Kidney (tissue), 13 donors: ENCODE measurements at regions not wholly inside any gene's neighbourhood (a gene's known extent, or its start where the extent isn't known, plus 50 kb on each side); places are given as distances from the start of the nearest gene placed in this dataset.

ENCODE experiments used
- DNase-seq, 5 donors: peaks; one replicate each; pipeline ENCODE4 v3.0.0-alpha.2; 2013 to 2020
- FAIRE-seq: peaks from 2 replicates; lab custom pipeline; 2012; peaks lifted over from hg19 to GRCh38; lab: Jason Lieb, UNC
- H3K27ac ChIP-seq, 2 donors: one replicate each; pipeline ENCODE4 v1.7.0; 2013; ENCODE audit warnings: low read depth in 2 of 2, low read length in 2 of 2, inconsistent platforms in 1 of 2
- H3K27me3 ChIP-seq: one replicate; pipeline ENCODE4 v1.7.1; 2013; ENCODE audit warnings: low read length, inconsistent platforms; ENCODE audit not compliant: control insufficient read depth, insufficient read depth
- H3K36me3 ChIP-seq, 3 donors: one replicate each; pipeline versions ENCODE4 v1.7.0 to v1.7.1; 2013; ENCODE audit warnings: low read length in 3 of 3, control low read depth in 1 of 3, inconsistent platforms in 1 of 3; ENCODE audit not compliant: insufficient read depth in 3 of 3, control insufficient read depth in 2 of 3
- H3K4me1 ChIP-seq, 3 donors: one replicate each; pipeline versions ENCODE4 v1.7.0 to v1.7.1; 2013; ENCODE audit warnings: low read length in 3 of 3, inconsistent platforms in 1 of 3, low read depth in 1 of 3; ENCODE audit not compliant: control insufficient read depth in 2 of 3, insufficient read depth in 2 of 3
- H3K4me3 ChIP-seq, 3 donors: one replicate each; pipeline versions ENCODE4 v1.7.0 to v1.8.1; 2013; ENCODE audit warnings: low read length in 3 of 3, control low read depth in 1 of 3, inconsistent platforms in 1 of 3
- H3K9ac ChIP-seq, 3 donors: one replicate each; pipeline versions ENCODE4 v1.7.0 to v1.7.1; 2013; ENCODE audit warnings: low read length in 3 of 3, control low read depth in 1 of 3, inconsistent platforms in 1 of 3
- H3K9me3 ChIP-seq, 3 donors: one replicate each; pipeline versions ENCODE4 v1.7.0 to v1.7.1; 2013; ENCODE audit warnings: low read length in 3 of 3, control low read depth in 1 of 3, inconsistent platforms in 1 of 3; ENCODE audit not compliant: control insufficient read depth in 2 of 3, insufficient read depth in 1 of 3
- CTCF ChIP-seq: IDR thresholded peaks from 3 replicates; pipeline ENCODE4 v1.5.1; 2012; ENCODE audit warnings: mild to moderate bottlenecking, moderate library complexity, borderline replicate concordance; ENCODE audit not compliant: insufficient read depth; ENCODE audit errors: extremely low read depth
- intact Hi-C: fragments of 100-400 bp; cut with DNase I; formaldehyde crosslinking; loops from one replicate; pipeline ENCODE4 v1.11.1; 2022
- donor health status: control.
- donor health status: control.
- donor health status: control.
- donor health status: control.
- donor health status: control.
- donor health status: DM: yes; HTN: yes; CAD: no.
- donor health status: Normal renal cell carcinoma (clear cell type).

- DNase-seq (peak in 2 of 5 donors; percentile 16 to 44), FAIRE-seq (no peak)
- Histone ChIP-seq H3K4me1 (no peaks in the 10 kb centered on the region), H3K27me3 (no peaks in the 10 kb centered on the region), H3K36me3 (no peaks in the 10 kb centered on the region), H3K27ac (no peak overlapping the region), H3K9me3 (no peaks in the 10 kb centered on the region), H3K9ac (no peak overlapping the region), H3K4me3 (no peak overlapping the region)
- intact Hi-C loops, result no loop called here
- TF ChIP-seq CTCF, result no peak
These were observed 143.9 kb upstream of the NAV3 start for GRCh38 chr12:77686760-77687159.

- H3K9ac ChIP-seq, result no peak overlapping the region
- intact Hi-C loops, result no loop called here
- no peaks in the 10 kb centered on the region for H3K9me3 ChIP-seq
- H3K4me3 ChIP-seq, result no peak overlapping the region
- no peak for DNase-seq
- H3K36me3 ChIP-seq, result no peaks in the 10 kb centered on the region
- H3K27me3 ChIP-seq, result no peaks in the 10 kb centered on the region
- H3K27ac ChIP-seq, result no peak overlapping the region
- FAIRE-seq, result no peak
- no peaks in the 10 kb centered on the region for H3K4me1 ChIP-seq
- no peak for TF ChIP-seq CTCF
These were observed 144.8 kb upstream of the NAV3 start for GRCh38 chr12:77685901-77686300.

- Histone ChIP-seq H3K4me3 (no peak overlapping the region), H3K27me3 (no peaks in the 10 kb centered on the region), H3K9me3 (no peaks in the 10 kb centered on the region), H3K9ac (no peak overlapping the region), H3K36me3 (no peaks in the 10 kb centered on the region), H3K4me1 (no peaks in the 10 kb centered on the region), H3K27ac (no peak overlapping the region)
- intact Hi-C loops, result no loop called here
- peak in 4 of 5 donors; percentile 62 to 90 (median 78) for DNase-seq
- FAIRE-seq, result peak; percentile 35
- peak; percentile 64 for TF ChIP-seq CTCF
These were observed 145.6 kb upstream of the NAV3 start for GRCh38 chr12:77685112-77685511.

- Histone ChIP-seq H3K4me3 (no peak overlapping the region), H3K9me3 (no peaks in the 10 kb centered on the region), H3K4me1 (no peaks in the 10 kb centered on the region), H3K9ac (no peak overlapping the region), H3K27me3 (no peaks in the 10 kb centered on the region), H3K27ac (no peak overlapping the region), H3K36me3 (no peaks in the 10 kb centered on the region)
- intact Hi-C loops, result no loop called here
- FAIRE-seq (no peak), DNase-seq (no peak)
- TF ChIP-seq CTCF, result no peak
These were observed 148.2 kb upstream of the NAV3 start for GRCh38 chr12:77682488-77682887.
